Loucy (cell line): ENCODE measurements at regions not wholly inside any gene's neighbourhood (a gene's known extent, or its start where the extent isn't known, plus 50 kb on each side); places are given as distances from the start of the nearest gene placed in this dataset.

Experiments
- H2AFZ ChIP-seq: fragments of 200-600 bp; sonication (generic); 2 replicates; pipeline ENCODE4 v1.6.0; 2016; ENCODE audit warnings: antibody characterized with exemption, mild to moderate bottlenecking, low read length, moderate library complexity
- H3F3A ChIP-seq: fragments of 200-600 bp; 2 replicates; pipeline ENCODE4 v1.6.0; 2016; ENCODE audit warnings: antibody characterized with exemption, low read depth, mild to moderate bottlenecking
- H3K27me3 ChIP-seq: fragments of 200-600 bp; sonication (generic); 2 replicates; pipeline ENCODE4 v1.6.1; 2014; ENCODE audit warnings: low read length, mild to moderate bottlenecking; ENCODE audit not compliant: insufficient read depth, poor library complexity, severe bottlenecking
- H3K36me3 ChIP-seq: fragments of 200-600 bp; sonication (generic); 2 replicates; pipeline ENCODE4 v1.6.1; 2016; ENCODE audit warnings: low read length; ENCODE audit not compliant: insufficient read depth
- H3K4me1 ChIP-seq: fragments of 200-600 bp; sonication (generic); 2 replicates; pipeline ENCODE4 v1.5.1; 2014; ENCODE audit warnings: low read length, mild to moderate bottlenecking; ENCODE audit not compliant: insufficient read depth, poor library complexity, severe bottlenecking
- H3K4me2 ChIP-seq: fragments of 200-600 bp; sonication (generic); 2 replicates; pipeline ENCODE4 v1.6.0; 2014; ENCODE audit warnings: antibody characterized with exemption, low read length, low read depth, mild to moderate bottlenecking; ENCODE audit not compliant: poor library complexity, severe bottlenecking
- H3K4me3 ChIP-seq: fragments of 200-600 bp; sonication (generic); 2 replicates; pipeline ENCODE4 v1.5.1; 2014; ENCODE audit warnings: low read length, mild to moderate bottlenecking, mixed read lengths; ENCODE audit not compliant: poor library complexity, severe bottlenecking
- H3K79me2 ChIP-seq: fragments of 200-600 bp; sonication (generic); 2 replicates; pipeline ENCODE4 v1.6.1; 2014; ENCODE audit warnings: low read length; ENCODE audit not compliant: insufficient read depth
- H3K9ac ChIP-seq: fragments of 200-600 bp; sonication (generic); 2 replicates; pipeline ENCODE4 v1.6.0; 2014; ENCODE audit warnings: mild to moderate bottlenecking, low read depth, low read length, moderate library complexity; ENCODE audit not compliant: poor library complexity, severe bottlenecking
- H3K9me2 ChIP-seq: fragments of 200-600 bp; sonication (generic); replicated peaks from 2 replicates; pipeline ENCODE4 v1.6.1; 2016; ENCODE audit warnings: low read depth, low read length, mixed read lengths
- H3K9me3 ChIP-seq: fragments of 200-600 bp; sonication (generic); 2 replicates; pipeline ENCODE4 v1.6.1; 2014; ENCODE audit warnings: mild to moderate bottlenecking, antibody characterized with exemption, low read length, low read depth; ENCODE audit not compliant: insufficient read depth
- H4K20me1 ChIP-seq: fragments of 200-600 bp; sonication (generic); 2 replicates; pipeline ENCODE4 v1.6.0; 2014; ENCODE audit warnings: antibody characterized with exemption, low read length, mild to moderate bottlenecking; ENCODE audit not compliant: insufficient read depth, poor library complexity, severe bottlenecking
- EZH2phosphoT487 ChIP-seq: fragments of 200-600 bp; IDR thresholded peaks from 2 replicates; pipeline ENCODE4 v1.6.1; 2018; ENCODE audit warnings: antibody characterized with exemption, mild to moderate bottlenecking, moderate library complexity, borderline replicate concordance
- TF ChIP-seq, protein P1 (sequence below): fragments of 200-600 bp; sonication (generic); conservative IDR thresholded peaks from 2 replicates; pipeline ENCODE4 v1.5.1; 2014; ENCODE audit warnings: mild to moderate bottlenecking, antibody characterized with exemption, low read length

DNA sequence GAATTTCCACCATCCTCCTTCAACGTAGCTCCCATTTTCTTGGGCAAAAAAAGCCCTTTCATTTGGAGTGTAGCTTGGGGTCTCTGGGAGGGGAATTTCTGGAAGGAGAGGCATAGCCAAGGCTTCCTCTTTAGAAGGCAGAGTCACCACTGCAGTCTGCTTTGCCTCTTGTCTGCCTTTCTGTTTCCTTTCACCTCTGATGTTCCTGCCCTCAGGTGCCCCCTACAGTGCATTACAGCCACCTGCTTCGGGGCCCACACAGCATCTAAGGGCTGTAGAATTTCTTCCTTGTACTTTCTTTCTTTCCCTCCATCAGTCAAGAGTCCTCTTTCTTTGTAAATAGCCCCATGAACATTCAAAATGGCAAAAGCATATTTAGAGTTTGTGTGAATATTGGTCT, 1313.9 kb downstream of the TMEM121 start:
- Histone ChIP-seq H4K20me1 (no peaks in the 10 kb centered on the region), H3K4me1 (peaks cover 43% of the 10 kb centered on the region), H3K27me3 (peaks cover 5% of the 10 kb centered on the region), H3K9me2 (no peaks in the 10 kb centered on the region), H3K4me2 (peak overlapping the region; percentile 42), H3K36me3 (no peaks in the 10 kb centered on the region), H3F3A (0 out of 2 replicates have a peak, but pooled peaks cover 4% of the 10 kb centered on the region), H3K79me2 (peaks cover 16% of the 10 kb centered on the region), H3K9ac (peak overlapping the region; percentile 41), H2AFZ (no peak overlapping the region), H3K4me3 (peak overlapping the region; percentile 12), H3K9me3 (no peaks in the 10 kb centered on the region)
- TF ChIP-seq EZH2phosphoT487: no peak
- TF ChIP-seq, protein P1, sequence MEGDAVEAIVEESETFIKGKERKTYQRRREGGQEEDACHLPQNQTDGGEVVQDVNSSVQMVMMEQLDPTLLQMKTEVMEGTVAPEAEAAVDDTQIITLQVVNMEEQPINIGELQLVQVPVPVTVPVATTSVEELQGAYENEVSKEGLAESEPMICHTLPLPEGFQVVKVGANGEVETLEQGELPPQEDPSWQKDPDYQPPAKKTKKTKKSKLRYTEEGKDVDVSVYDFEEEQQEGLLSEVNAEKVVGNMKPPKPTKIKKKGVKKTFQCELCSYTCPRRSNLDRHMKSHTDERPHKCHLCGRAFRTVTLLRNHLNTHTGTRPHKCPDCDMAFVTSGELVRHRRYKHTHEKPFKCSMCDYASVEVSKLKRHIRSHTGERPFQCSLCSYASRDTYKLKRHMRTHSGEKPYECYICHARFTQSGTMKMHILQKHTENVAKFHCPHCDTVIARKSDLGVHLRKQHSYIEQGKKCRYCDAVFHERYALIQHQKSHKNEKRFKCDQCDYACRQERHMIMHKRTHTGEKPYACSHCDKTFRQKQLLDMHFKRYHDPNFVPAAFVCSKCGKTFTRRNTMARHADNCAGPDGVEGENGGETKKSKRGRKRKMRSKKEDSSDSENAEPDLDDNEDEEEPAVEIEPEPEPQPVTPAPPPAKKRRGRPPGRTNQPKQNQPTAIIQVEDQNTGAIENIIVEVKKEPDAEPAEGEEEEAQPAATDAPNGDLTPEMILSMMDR: peak; percentile 65

DNA sequence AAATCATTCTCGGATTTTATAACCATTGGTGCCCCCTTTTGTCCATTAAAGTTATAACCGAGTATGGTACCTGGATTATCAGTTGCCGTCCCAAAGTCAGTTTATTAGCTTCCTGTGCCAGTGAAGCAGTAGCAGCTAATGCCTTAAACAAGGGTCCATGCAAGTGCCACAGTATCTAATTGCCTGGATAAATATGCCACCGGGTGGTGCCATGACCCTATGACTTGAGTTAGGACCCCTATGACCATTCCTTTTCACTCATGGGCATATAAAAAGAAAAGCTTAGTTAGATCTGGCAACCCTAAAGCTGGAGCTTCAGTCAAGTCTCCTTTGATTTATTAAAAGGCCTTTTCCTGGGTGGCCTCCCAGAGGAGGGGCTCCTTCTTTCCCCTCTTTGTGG, 1314.6 kb downstream of the TMEM121 start:
- peak overlapping the region; percentile 42 for H3K4me2 ChIP-seq
- H3K27me3 ChIP-seq: peaks cover 5% of the 10 kb centered on the region
- H3K36me3 ChIP-seq: no peaks in the 10 kb centered on the region
- no peaks in the 10 kb centered on the region for H3K9me2 ChIP-seq
- no peak overlapping the region for H3K4me3 ChIP-seq
- peaks cover 24% of the 10 kb centered on the region for H3K79me2 ChIP-seq
- TF ChIP-seq, protein P1: peak; percentile 47
- no peak for TF ChIP-seq EZH2phosphoT487
- no peak overlapping the region for H3K9ac ChIP-seq
- H3K4me1 ChIP-seq: peaks cover 45% of the 10 kb centered on the region
- H3K9me3 ChIP-seq: no peaks in the 10 kb centered on the region
- H2AFZ ChIP-seq: no peak overlapping the region
- H3F3A ChIP-seq: 0 out of 2 replicates have a peak, but pooled peaks cover 4% of the 10 kb centered on the region
- H4K20me1 ChIP-seq: no peaks in the 10 kb centered on the region

DNA sequence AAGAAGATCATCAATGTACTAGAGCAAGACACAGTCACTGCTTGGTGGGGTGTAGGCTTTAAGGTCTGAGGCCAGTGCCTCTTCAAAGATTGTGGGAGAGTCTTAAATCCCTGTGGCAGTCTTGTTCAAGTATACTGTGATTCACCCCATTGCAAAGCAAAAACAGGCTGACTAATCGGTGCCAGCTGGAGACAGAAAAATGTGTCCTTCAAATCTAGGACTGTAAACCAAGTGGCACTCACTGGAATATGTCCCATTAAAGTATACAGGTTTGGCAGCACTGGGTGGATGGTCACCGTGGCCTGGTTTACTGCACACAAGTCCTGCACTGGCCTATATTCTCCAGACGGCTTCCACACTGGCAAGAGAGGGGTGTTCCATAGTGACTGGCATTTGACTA, 1315.3 kb downstream of the TMEM121 start:
- Histone ChIP-seq H3K27me3 (peaks cover 5% of the 10 kb centered on the region), H3K9me2 (no peaks in the 10 kb centered on the region), H3K36me3 (no peaks in the 10 kb centered on the region), H3K9ac (no peak overlapping the region), H3K9me3 (no peaks in the 10 kb centered on the region), H3K4me3 (no peak overlapping the region), H3K79me2 (peaks cover 31% of the 10 kb centered on the region), H3K4me2 (peak overlapping the region; percentile 8), H3F3A (0 out of 2 replicates have a peak, but pooled peaks cover 4% of the 10 kb centered on the region), H3K4me1 (peaks cover 52% of the 10 kb centered on the region), H2AFZ (no peak overlapping the region), H4K20me1 (no peaks in the 10 kb centered on the region)
- TF ChIP-seq, protein P1: no peak
- no peak for TF ChIP-seq EZH2phosphoT487
